A673 (cell line): ENCODE measurements at regions not wholly inside any gene's neighbourhood (a gene's known extent, or its start where the extent isn't known, plus 50 kb on each side); places are given as distances from the start of the nearest gene placed in this dataset.

ENCODE experiments used
- BruUV-seq: library from RNA; stranded (reverse); fragments of 400-500 nt; replicated peaks from 2 replicates; lab custom pipeline; 2021; lab: Mats Ljungman, UMichigan
- CTCF ChIA-PET: fragments of 300-600 bp; sonication (Branson Sonifier 250); formaldehyde crosslinking; loops from one replicate; lab custom pipeline; 2022; ENCODE audit warnings: antibody characterized with exemption; lab: Charles Lee
- POLR2A ChIA-PET: fragments of 300-600 bp; sonication (Branson Sonifier 250); formaldehyde crosslinking; loops from one replicate; lab custom pipeline; 2022; ENCODE audit warnings: antibody characterized with exemption; ENCODE audit not compliant: low non-redundant PET; lab: Charles Lee
- DNase-seq: peaks from one replicate; pipeline ENCODE4 v3.0.0-alpha.2; 2015; ENCODE audit warnings: low spot score
- H3K27ac ChIP-seq: fragments of 200-600 bp; sonication (generic); 2 replicates; pipeline ENCODE4 v1.5.1; 2016; ENCODE audit warnings: mixed run types, low read depth, mild to moderate bottlenecking, mixed read lengths, antibody characterized with exemption, low read length; ENCODE audit not compliant: poor library complexity, severe bottlenecking
- H3K27me3 ChIP-seq: fragments of 200-600 bp; sonication (generic); replicated peaks from 2 replicates; pipeline ENCODE4 v1.6.1; 2017; ENCODE audit warnings: mixed run types, low read depth, mild to moderate bottlenecking, mixed read lengths, antibody characterized with exemption, low read length; ENCODE audit not compliant: insufficient read depth, poor library complexity
- H3K36me3 ChIP-seq: fragments of 200-600 bp; sonication (generic); 2 replicates; pipeline ENCODE4 v1.6.1; 2016; ENCODE audit warnings: mixed run types, mild to moderate bottlenecking, mixed read lengths, antibody characterized with exemption, low read length; ENCODE audit not compliant: insufficient read depth, poor library complexity, severe bottlenecking
- H3K4me1 ChIP-seq: fragments of 200-600 bp; sonication (generic); 2 replicates; pipeline ENCODE4 v1.6.1; 2017; ENCODE audit warnings: mixed run types, mild to moderate bottlenecking, mixed read lengths, antibody characterized with exemption, low read length; ENCODE audit not compliant: insufficient read depth, poor library complexity, severe bottlenecking
- H3K4me3 ChIP-seq: fragments of 200-600 bp; sonication (generic); 2 replicates; pipeline ENCODE4 v1.5.1; 2016; ENCODE audit warnings: low read depth, mixed run types, mild to moderate bottlenecking, mixed read lengths, low read length; ENCODE audit not compliant: poor library complexity, severe bottlenecking
- H3K9me3 ChIP-seq: fragments of 200-600 bp; sonication (generic); 2 replicates; pipeline ENCODE4 v1.6.1; 2016; ENCODE audit warnings: mixed run types, low read depth, mild to moderate bottlenecking, mixed read lengths, antibody characterized with exemption, low read length; ENCODE audit not compliant: poor library complexity, severe bottlenecking
- CTCF ChIP-seq: fragments of 300-800, 200-600 bp; sonication (generic); conservative IDR thresholded peaks from 2 replicates; pipeline ENCODE4 v1.5.1; 2017; ENCODE audit warnings: low read depth, mild to moderate bottlenecking, antibody characterized with exemption, low read length, moderate library complexity, mixed read lengths
- EZH2 ChIP-seq: fragments of 200-600 bp; sonication (generic); IDR thresholded peaks from 2 replicates; pipeline ENCODE4 v1.6.1; 2017; ENCODE audit warnings: borderline replicate concordance, low read depth, mild to moderate bottlenecking, mixed read lengths, antibody characterized with exemption, low read length; ENCODE audit not compliant: poor library complexity, severe bottlenecking
- intact Hi-C: fragments of 100-400 bp; cut with micrococcal nuclease; formaldehyde crosslinking; loops from one replicate; pipeline ENCODE4 v1.10.0; 2022; ENCODE audit not compliant: unreplicated experiment

GRCh38 chr1:166383635-166384346 is 217.0 kb upstream of the FAM78B start:
- no peaks in the 10 kb centered on the region for H3K9me3 ChIP-seq
- H3K27me3 ChIP-seq = peaks cover 4% of the 10 kb centered on the region
- TF ChIP-seq EZH2 (no peak), CTCF (no peak)
- no peak overlapping the region for H3K4me3 ChIP-seq
- no peak for DNase-seq
- no peak overlapping the region for H3K27ac ChIP-seq
- no peaks in the 10 kb centered on the region for H3K36me3 ChIP-seq
- intact Hi-C loops = no loop called here
- no TSS peak for BruUV-seq
- no peaks in the 10 kb centered on the region for H3K4me1 ChIP-seq
- CTCF ChIA-PET = no interaction called here
- POLR2A ChIA-PET = no interaction called here

- no peak overlapping the region for H3K4me3 ChIP-seq
- intact Hi-C loops = no loop called here
- no peaks in the 10 kb centered on the region for H3K4me1 ChIP-seq
- TF ChIP-seq EZH2 (no peak), CTCF (no peak)
- no peaks in the 10 kb centered on the region for H3K9me3 ChIP-seq
- H3K27me3 ChIP-seq = peaks cover 4% of the 10 kb centered on the region
- H3K27ac ChIP-seq = no peak overlapping the region
- no TSS peak for BruUV-seq
- ChIA-PET CTCF (no interaction called here), POLR2A (no interaction called here)
- DNase-seq = no peak
- no peaks in the 10 kb centered on the region for H3K36me3 ChIP-seq
These were observed 218.1 kb upstream of the FAM78B start for GRCh38 chr1:166384948-166385347.

GRCh38 chr1:166390366-166391033 is 223.7 kb upstream of the FAM78B start:
- Histone ChIP-seq H3K27me3 (peaks cover 4% of the 10 kb centered on the region), H3K36me3 (no peaks in the 10 kb centered on the region), H3K9me3 (no peaks in the 10 kb centered on the region), H3K4me3 (no peak overlapping the region), H3K27ac (no peak overlapping the region), H3K4me1 (no peaks in the 10 kb centered on the region)
- CTCF ChIA-PET = no interaction called here
- POLR2A ChIA-PET = no interaction called here
- no peak for DNase-seq
- BruUV-seq = no TSS peak
- TF ChIP-seq CTCF (no peak), EZH2 (no peak)
- intact Hi-C loops = no loop called here
